ENCODE measurements at regions not wholly inside any gene's neighbourhood (a gene's known extent, or its start where the extent isn't known, plus 50 kb on each side); places are given as distances from the start of the nearest gene placed in this dataset.
"Not testable (repeated sequence)": the region's sequence is repeated elsewhere in the genome, so short reads cannot be mapped to it uniquely, and the experiment has no call there.

DNA sequence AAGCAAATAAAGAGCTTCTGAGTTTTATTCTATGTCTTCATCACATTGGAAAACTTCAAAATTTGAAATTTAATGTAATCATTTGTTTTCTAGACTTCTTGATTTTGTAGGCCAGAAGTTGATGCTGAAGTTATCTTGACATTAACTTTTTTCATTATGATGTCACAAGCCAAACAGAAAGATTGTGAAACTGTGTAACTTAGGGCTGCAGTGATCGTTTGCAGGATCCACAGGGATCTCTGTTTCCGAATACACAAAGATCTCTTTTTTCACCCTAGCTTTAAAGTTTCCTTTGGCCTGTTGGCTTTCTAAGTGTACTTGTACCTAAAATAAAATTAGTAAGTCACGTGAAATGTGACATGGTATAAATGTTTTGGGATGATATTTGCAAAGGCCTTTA lies 594.9 kb upstream of the CDH2 start:
- no peak for DNase-seq (ENCODE audit: low spot score)

DNA sequence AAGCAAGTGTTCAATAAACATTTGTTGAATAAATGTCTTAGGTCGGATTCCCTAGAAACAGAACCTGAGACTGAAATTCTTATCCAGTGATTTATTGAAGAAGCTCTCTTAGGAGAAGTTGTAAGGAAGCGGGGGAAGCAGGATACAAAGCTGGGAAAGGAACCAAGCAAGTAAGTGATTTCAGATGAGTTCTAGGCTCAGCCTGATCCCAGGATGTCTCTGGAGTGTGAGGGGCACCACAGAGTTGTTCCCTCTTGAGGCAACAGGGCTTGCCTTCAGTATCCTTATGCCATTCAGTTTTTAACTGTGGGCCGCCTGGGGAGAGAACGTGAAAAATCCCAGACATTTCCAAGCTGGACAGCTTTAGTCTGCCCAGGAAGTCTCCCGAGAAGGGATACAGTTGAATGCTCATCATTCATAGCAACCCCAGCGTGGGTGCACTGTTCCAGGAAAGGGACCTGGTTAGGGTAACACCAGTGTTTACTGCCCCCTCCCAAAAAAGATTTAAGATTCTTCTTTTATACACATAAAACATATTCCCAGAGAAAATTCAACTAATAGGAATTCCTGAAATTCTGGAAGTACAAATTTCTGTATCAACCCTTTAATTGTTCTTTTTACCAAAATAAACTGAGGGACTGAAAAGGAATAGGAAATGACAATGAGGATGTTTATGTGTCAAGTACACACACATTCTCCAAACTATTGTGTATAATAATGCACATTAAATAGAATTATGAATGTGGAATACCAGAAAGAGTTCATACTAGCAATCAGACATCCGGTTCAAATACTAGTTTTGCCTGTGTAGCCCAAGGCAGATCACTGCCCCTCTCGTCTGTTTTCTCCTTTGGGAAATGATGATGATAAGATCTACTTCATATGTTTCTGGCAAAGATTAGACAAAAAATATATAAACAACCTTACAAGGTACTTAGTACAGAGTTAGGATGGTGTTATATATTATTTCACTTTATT lies 592.1 kb upstream of the CDH2 start:
- no peak for DNase-seq (ENCODE audit: low spot score)

DNA sequence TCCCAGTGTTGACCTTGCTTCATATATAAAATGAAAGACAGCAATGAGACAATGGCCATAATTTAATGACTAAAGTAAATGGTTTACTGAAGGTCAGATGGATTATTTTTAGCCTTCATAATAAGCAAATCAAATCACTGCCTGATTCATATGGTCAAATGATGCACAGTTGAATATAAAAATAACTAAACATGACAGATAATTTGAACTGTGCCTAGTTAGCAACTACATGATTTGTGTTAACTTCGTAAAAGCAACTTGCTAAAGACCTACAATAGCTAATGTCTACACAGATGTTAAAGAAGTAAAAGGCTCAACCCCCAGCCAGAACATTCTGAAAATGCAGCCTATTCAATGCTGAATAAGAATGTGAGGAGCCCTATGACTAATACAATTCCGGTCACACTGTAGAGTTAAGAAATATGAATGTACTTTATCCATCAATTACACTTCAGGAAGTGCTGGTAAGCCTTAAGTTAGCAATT lies 590.8 kb upstream of the CDH2 start:
- no peak for DNase-seq (ENCODE audit: low spot score)

DNA sequence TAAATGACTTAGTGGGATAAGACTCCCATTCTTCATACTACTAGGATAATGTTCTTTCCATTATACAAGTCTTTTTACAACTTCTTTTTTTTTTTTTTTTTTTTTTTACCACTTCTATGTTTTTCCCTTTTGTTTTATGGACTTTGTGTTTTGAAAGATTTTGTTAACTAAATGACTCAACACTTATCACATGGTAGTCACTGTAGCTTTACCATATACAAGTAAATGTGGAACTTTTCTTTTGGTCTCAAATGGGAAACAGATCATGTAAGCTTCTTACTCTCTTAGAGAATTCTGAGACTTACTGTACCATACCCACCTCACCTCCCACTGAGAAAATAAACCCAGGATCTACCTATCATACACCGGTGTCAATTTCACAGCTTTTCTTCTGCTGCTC lies 590.3 kb upstream of the CDH2 start:
- no peak for DNase-seq (ENCODE audit: low spot score)

DNA sequence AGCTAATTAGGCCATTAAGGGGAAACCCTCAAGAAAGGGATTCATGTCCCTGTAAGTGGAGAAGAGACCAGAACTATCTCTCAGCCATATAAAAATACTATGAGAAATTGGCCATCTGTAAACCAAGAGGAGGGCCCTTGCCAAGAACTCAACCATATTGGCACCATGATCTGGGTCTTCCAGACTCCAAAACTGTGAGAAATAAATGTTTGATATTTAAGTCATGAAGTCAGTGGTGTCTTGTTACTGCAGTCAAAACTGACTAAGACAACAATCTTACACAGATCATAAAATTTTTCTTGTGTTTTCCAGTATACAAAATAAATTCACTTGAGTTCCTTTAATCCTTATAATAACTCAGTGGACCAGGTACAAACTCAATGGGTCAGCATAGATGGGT lies 589.8 kb upstream of the CDH2 start:
- no peak for DNase-seq (ENCODE audit: low spot score)

DNA sequence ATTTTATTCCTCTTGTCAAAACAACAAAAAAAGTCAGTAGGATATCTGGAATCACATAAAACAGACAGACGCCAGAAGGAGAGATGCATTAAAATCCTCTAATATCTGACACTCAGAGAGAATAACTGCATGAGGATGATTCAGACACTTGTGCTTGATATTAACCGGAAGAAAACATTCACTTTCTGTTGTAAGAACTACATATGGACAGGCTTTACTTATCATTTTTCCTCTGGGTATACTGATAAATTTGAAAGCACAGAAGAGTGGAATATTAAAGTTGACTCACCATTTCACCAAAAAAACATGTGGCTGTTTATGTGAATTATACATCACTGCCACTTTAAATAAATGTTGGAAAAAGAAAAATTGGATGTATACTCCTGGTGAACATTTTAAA lies 589.1 kb upstream of the CDH2 start:
- no peak for DNase-seq (ENCODE audit: low spot score)

DNA sequence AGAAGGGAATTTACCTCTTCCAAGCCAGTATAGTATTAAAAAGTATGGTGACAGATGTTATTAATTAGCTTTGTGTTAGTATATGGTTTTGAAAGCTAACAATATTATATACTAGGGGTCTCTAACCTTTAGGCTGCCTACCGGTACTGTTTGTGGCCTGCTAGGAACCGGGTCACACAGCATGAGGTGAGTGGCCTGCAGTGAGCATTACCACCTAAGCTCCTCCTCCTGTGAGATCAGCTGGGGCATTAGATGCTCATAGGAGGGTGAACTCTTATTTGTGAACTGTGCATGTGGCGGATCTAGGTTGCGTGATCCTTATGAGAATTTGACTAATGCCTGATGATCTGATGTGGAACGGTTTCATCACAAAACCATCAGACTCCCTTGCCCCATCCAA lies 583.4 kb upstream of the CDH2 start:
- no peak for DNase-seq (ENCODE audit: low spot score)

- DNase-seq (ENCODE audit: low spot score) = no peak
Measured at GRCh38 chr18:28757466-28758008, 580.6 kb upstream of the CDH2 start.

DNA sequence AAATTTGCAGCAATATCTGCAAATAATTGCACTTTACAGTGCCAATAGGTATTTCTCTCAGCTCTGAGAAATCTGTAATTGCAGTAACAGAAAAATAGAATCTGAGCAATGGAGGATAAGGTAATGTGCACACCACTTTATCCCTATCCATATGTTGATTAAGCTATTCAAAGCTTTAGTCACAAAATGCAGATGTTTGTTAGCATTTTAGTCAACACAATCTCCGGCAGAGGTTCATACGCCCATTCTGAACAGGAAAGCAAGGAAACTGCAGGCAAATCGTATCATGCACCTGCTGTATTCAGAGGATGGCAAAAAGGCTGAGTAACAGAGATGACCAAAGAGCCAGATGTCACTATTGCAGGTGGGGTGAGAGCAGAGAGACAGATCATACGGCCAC lies 566.2 kb upstream of the CDH2 start:
- DNase-seq (ENCODE audit: low spot score) = no peak

DNA sequence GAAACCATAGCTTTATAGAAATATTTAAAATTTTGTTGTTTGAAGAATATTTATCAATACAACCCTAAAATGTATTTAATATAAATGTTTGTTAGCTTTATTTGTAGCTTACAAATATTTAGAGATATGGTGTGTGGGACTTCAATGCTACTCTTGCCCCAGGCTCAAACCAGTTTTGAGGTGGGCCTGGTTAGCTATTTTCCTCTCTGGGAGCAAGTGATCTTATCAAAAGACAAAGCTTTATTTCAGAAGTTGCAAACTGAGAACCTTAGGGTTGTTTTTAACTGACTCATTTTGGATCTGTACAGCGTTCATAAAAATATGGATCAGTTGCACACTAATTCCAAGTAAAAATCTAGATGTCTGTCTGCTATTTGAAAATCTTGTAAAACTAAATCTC lies 563.6 kb upstream of the CDH2 start:
- no peak for DNase-seq (ENCODE audit: low spot score)

DNA sequence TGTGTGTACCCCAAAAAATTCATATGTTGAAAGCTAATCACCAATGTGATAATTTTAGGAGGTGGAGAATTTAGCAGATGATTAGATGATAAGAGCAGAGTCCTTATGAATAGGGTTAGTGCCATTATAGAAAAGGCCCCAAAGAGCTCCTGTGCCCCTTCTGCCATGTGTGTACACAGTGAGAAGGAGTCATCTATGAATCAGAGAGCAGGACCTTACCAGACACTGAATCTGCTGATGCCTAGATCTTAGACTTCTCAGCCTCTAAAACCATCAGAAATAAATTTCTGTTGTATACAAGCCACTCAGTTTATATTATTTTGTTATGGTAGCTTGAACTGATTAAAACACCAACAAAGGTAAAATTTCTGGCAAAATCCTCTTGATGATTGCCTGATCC lies 560.0 kb upstream of the CDH2 start:
- no peak for DNase-seq (ENCODE audit: low spot score)

DNA sequence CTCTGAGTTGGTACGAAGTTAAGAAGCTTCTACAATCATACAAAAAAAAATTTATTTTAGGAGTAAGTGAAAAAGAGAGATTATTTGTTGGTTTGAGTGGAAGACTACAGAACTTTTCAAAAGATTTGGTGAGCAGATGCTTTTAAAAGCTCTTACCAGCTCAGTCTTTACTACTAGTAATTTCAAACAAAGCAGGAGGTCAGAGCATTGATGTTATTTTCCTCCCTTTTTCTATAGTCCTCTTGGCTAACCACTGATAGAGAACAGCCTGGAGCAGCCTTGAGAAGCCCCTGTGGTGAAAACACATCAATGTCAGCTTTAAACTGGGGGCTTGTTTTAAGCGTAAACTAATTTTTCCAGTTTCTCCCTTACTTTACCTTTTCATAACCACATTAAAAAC lies 559.3 kb upstream of the CDH2 start:
- DNase-seq (ENCODE audit: low spot score) = no peak

DNA sequence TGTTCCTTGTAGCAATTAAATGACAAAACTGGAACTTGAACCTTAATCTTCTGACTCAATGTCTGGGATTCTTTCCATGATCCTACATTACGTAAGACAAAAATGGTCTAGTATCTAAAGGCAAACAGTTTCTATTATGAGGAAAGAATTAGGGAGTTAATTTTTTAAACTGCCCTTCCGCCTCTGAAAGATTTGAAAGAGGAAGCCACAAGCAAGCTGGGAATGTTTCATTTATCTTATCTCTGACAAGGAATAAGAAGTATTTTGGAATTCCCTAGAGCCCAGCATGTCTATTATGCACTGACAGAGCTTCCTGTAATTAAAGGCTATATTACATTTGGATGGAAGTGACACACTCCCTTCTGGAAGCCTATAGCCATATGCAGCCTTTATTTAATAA lies 558.8 kb upstream of the CDH2 start:
- no peak for DNase-seq (ENCODE audit: low spot score)

- DNase-seq (ENCODE audit: low spot score) = no peak
Measured at GRCh38 chr18:28729321-28729720, 552.4 kb upstream of the CDH2 start.

DNA sequence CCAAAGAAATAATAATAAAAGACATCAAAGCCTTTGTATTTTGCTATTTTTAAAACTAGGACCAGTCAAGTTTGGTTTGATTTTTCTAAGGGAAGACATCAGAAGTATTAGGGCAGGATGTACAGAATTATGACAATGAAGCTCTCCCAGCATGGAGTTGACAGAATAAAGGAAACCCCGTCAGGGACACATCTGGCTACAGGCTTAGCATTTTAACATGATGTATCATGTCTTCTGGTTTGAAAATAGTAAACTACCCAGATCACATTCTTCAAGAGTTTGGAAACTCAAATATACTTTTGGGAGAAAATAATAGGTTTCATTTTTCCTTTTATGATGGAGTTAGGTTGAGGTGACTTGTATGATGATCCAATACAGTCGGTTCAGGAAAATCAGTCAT lies 552.0 kb upstream of the CDH2 start:
- DNase-seq (ENCODE audit: low spot score) = no peak

- not testable (repeated sequence) for DNase-seq (ENCODE audit: low spot score)
Measured at GRCh38 chr18:28727189-28727588, 550.3 kb upstream of the CDH2 start.

DNA sequence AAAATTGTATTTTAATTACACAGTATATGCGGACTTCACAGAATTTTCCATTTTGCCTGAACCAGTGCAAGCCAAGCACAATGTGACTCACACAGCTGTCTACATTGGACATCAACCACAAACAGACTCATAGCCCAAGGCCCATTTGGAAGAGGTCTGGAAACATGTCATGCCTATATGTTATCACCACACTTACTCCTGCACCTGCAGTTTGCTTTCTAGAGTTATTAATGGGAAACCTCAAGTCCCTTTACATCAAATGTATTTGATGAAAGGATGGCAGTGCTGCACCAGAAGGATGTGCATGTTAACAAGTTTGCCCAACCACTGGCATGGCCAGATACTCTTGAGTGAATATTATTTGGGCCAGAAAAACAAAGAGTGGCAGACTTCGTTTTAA lies 548.9 kb upstream of the CDH2 start:
- no peak for DNase-seq (ENCODE audit: low spot score)

DNA sequence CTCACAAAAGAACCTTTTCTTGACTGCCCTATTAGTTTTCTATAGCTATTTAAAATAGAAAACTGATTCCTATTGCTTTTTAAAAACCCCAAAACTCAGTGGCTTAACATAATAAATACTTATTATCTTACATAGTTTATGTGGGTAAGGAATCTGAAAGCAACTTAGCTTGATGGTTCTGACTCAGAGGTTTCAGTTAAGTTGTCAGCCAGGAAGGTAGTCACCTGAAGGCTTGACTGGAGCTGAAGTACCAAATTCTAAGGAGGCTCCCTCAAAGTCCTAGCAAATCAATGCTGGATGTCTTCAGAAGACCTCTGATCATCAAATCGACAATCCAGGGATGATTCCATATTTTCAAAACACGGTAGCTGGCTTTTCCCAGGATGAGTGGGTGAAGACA lies 546.6 kb upstream of the CDH2 start:
- no peak for DNase-seq (ENCODE audit: low spot score)

GRCh38 chr18:28718696-28719095 lies 541.8 kb upstream of the CDH2 start:
- no peak for DNase-seq (ENCODE audit: low spot score)

DNA sequence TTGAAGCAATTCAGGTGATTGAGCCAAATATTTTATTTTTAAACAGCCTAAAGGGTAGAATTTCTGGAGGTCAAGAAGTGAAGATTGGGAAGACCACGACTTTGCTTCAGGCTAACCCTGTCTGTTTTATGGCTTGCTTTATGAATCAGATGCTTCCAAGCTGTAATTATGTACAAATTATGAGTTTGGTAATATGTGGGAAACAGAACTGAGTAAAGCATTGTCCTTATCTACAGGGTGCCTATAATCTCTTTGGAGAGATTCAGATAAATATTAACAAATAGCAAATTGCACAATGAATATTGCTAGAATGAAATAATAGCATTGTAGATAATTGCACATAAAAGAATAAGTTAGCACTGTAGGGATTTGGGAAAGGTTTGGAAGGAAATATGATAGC lies 539.4 kb upstream of the CDH2 start:
- no peak for DNase-seq (ENCODE audit: low spot score)

DNA sequence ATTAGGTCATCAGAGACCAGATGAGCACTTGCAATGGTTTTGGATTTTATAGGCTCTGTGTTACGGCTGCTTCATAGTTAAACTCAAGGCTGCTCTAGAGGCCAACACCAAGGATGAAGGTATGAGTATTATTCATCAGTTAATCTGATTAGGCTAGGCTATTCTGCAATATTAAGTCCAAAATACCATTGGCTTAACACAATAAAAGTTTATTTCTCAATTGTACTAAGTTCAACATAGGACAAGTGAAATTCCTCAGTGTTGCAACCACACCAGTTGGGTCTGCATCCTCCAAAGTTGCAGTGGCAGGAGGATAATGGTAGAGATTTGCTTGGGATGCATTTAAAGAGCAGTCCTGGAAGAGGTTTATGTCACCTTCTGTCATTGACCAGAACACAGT lies 538.3 kb upstream of the CDH2 start:
- DNase-seq (ENCODE audit: low spot score) = no peak

GRCh38 chr18:28714498-28714897 lies 537.6 kb upstream of the CDH2 start:
- DNase-seq (ENCODE audit: low spot score) = no peak

GRCh38 chr18:28712796-28713425 lies 536.0 kb upstream of the CDH2 start:
- no peak for DNase-seq (ENCODE audit: low spot score)
